Ishikawa (cell line): ENCODE measurements at regions not wholly inside any gene's neighbourhood (a gene's known extent, or its start where the extent isn't known, plus 50 kb on each side); places are given as distances from the start of the nearest gene placed in this dataset.

ENCODE experiments used
- CEBPB ChIP-seq: IDR thresholded peaks from 2 replicates; pipeline ENCODE4 v1.6.1; 2012
- CREB1 ChIP-seq: IDR thresholded peaks from 2 replicates; pipeline ENCODE4 v1.6.1; 2012; ENCODE audit warnings: low read depth
- EGR1 ChIP-seq: IDR thresholded peaks from 2 replicates; pipeline ENCODE4 v1.6.1; 2012
- EP300 ChIP-seq: IDR thresholded peaks from 2 replicates; pipeline ENCODE4 v1.6.1; 2012; ENCODE audit warnings: borderline replicate concordance
- FOXM1 ChIP-seq: IDR thresholded peaks from 2 replicates; pipeline ENCODE4 v1.6.1; 2012; ENCODE audit warnings: low read depth, borderline replicate concordance
- MAX ChIP-seq: IDR thresholded peaks from 2 replicates; pipeline ENCODE4 v1.6.1; 2012
- NFIC ChIP-seq: IDR thresholded peaks from 2 replicates; pipeline ENCODE4 v1.6.1; 2012
- RAD21 ChIP-seq: IDR thresholded peaks from 2 replicates; pipeline ENCODE4 v1.6.1; 2012; ENCODE audit warnings: low read depth
- REST ChIP-seq: IDR thresholded peaks from 2 replicates; pipeline ENCODE4 v1.6.1; 2012; ENCODE audit warnings: low read depth, mild to moderate bottlenecking
- TAF1 ChIP-seq: IDR thresholded peaks from 2 replicates; pipeline ENCODE4 v1.6.1; 2012; ENCODE audit warnings: low read depth, mild to moderate bottlenecking
- TCF12 ChIP-seq: IDR thresholded peaks from 2 replicates; pipeline ENCODE4 v1.6.1; 2012; ENCODE audit warnings: low read depth
- TEAD4 ChIP-seq: IDR thresholded peaks from 2 replicates; pipeline ENCODE4 v1.6.1; 2012
- USF1 ChIP-seq: IDR thresholded peaks from 2 replicates; pipeline ENCODE4 v1.6.1; 2012
- YY1 ChIP-seq: IDR thresholded peaks from 2 replicates; pipeline ENCODE4 v1.6.1; 2012; ENCODE audit warnings: low read depth
- ZBTB7A ChIP-seq: IDR thresholded peaks from 2 replicates; pipeline ENCODE4 v1.6.1; 2012; ENCODE audit warnings: low read depth

GRCh38 chr14:65866886-65867285, 454.4 kb downstream of the FUT8 start:
- no peak for TF ChIP-seq NFIC
- TF ChIP-seq REST: no peak
- no peak for TF ChIP-seq EP300
- TF ChIP-seq FOXM1: no peak
- TF ChIP-seq RAD21: no peak
- no peak for TF ChIP-seq YY1
- no peak for TF ChIP-seq TEAD4
- no peak for TF ChIP-seq TCF12
- TF ChIP-seq USF1: no peak
- TF ChIP-seq EGR1: no peak
- no peak for TF ChIP-seq TAF1
- TF ChIP-seq CREB1: no peak
- TF ChIP-seq ZBTB7A: no peak
- no peak for TF ChIP-seq MAX
- no peak for TF ChIP-seq CEBPB

GRCh38 chr14:65867333-65867732, 454.8 kb downstream of the FUT8 start:
- no peak for TF ChIP-seq EP300
- no peak for TF ChIP-seq YY1
- no peak for TF ChIP-seq TEAD4

- TF ChIP-seq RAD21 (no peak), ZBTB7A (no peak), TAF1 (no peak), FOXM1 (no peak), MAX (no peak), TEAD4 (no peak), YY1 (no peak), USF1 (no peak), EP300 (no peak), CREB1 (no peak), NFIC (no peak), EGR1 (no peak), CEBPB (no peak)
These were observed 460.0 kb downstream of the FUT8 start for GRCh38 chr14:65872536-65872935.

GRCh38 chr14:65877166-65877565, 464.6 kb downstream of the FUT8 start:
- no peak for TF ChIP-seq ZBTB7A
- no peak for TF ChIP-seq CREB1
- no peak for TF ChIP-seq NFIC
- TF ChIP-seq EP300: no peak
- TF ChIP-seq YY1: no peak
- no peak for TF ChIP-seq TCF12
- TF ChIP-seq USF1: no peak
- TF ChIP-seq TAF1: no peak
- TF ChIP-seq EGR1: no peak
- no peak for TF ChIP-seq MAX
- no peak for TF ChIP-seq RAD21
- TF ChIP-seq CEBPB: no peak
- no peak for TF ChIP-seq TEAD4
- TF ChIP-seq REST: no peak
- TF ChIP-seq FOXM1: no peak

- TF ChIP-seq CREB1: no peak
- no peak for TF ChIP-seq EP300
- no peak for TF ChIP-seq ZBTB7A
- TF ChIP-seq NFIC: no peak
- no peak for TF ChIP-seq FOXM1
- TF ChIP-seq TCF12: no peak
- no peak for TF ChIP-seq CEBPB
- no peak for TF ChIP-seq YY1
- TF ChIP-seq MAX: no peak
- no peak for TF ChIP-seq EGR1
- no peak for TF ChIP-seq RAD21
- no peak for TF ChIP-seq REST
- TF ChIP-seq TEAD4: no peak
- TF ChIP-seq USF1: no peak
- TF ChIP-seq TAF1: no peak
These were observed 465.1 kb downstream of the FUT8 start for GRCh38 chr14:65877624-65878023.
